Thoracic aorta (tissue), 2 donors: ENCODE measurements at regions not wholly inside any gene's neighbourhood (a gene's known extent, or its start where the extent isn't known, plus 50 kb on each side); places are given as distances from the start of the nearest gene placed in this dataset.

Experiments
- ATAC-seq: fragments of 150-250 bp; one replicate; pipeline ENCODE4 v1.8.0; 2017; ENCODE audit warnings: low read depth; ENCODE audit not compliant: insufficient number of reproducible peaks, low FRiP score
- DNase-seq: peaks from one replicate; pipeline ENCODE4 v3.0.0-alpha.2; 2020; ENCODE audit warnings: low spot score
- H3K27ac ChIP-seq, 2 donors: fragments of 200-600 bp; sonication (generic); 1 replicate in 1 of 2; 2 replicates in 1 of 2; pipeline ENCODE4 v1.5.1; 2016; ENCODE audit warnings: mild to moderate bottlenecking in 2 of 2, moderate library complexity in 2 of 2
- H3K27me3 ChIP-seq: fragments of 200-600 bp; sonication (generic); replicated peaks from 2 replicates; pipeline ENCODE4 v1.6.0; 2016; ENCODE audit warnings: mild to moderate bottlenecking; ENCODE audit not compliant: insufficient read depth
- H3K36me3 ChIP-seq: fragments of 200-600 bp; sonication (generic); one replicate; pipeline ENCODE4 v1.5.1; 2016
- H3K4me1 ChIP-seq, 2 donors: fragments of 200-600 bp; sonication (generic); 1 replicate in 1 of 2; 2 replicates in 1 of 2; pipeline versions ENCODE4 v1.5.1 to v1.6.0; 2016; ENCODE audit warnings: low read depth in 2 of 2, mild to moderate bottlenecking in 1 of 2; ENCODE audit not compliant: control insufficient read depth in 1 of 2
- H3K4me3 ChIP-seq: fragments of 200-600 bp; sonication (generic); 2 replicates; pipeline ENCODE4 v1.5.1; 2016; ENCODE audit warnings: mild to moderate bottlenecking
- H3K9me3 ChIP-seq: fragments of 200-600 bp; sonication (generic); 2 replicates; pipeline ENCODE4 v1.5.1; 2016
- TF ChIP-seq, protein P1 (sequence below): fragments of 200-600 bp; sonication (generic); IDR thresholded peaks from one replicate; pipeline ENCODE4 v1.5.1; 2019; ENCODE audit warnings: antibody characterized with exemption

DNA sequence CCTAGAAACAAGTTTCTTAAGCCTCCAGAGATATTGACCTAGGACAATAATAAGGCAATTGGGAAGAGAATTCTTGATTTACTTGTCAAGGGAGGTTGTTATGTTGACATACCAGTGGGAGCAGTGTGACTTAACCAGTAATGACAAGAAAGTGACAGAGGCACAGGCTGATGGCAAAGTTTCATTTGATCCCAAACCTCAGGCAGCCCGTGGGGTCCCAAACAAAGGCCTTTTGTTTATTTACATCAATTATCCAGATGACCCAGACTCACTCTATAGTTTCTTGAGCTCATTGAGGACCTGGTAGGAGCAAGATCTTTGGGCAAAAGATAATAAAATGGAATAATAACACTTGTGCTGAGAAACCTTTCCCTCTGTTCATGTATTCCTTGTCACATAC is 336.8 kb downstream of the ARL6IP6 start:
- TF ChIP-seq, protein P1, sequence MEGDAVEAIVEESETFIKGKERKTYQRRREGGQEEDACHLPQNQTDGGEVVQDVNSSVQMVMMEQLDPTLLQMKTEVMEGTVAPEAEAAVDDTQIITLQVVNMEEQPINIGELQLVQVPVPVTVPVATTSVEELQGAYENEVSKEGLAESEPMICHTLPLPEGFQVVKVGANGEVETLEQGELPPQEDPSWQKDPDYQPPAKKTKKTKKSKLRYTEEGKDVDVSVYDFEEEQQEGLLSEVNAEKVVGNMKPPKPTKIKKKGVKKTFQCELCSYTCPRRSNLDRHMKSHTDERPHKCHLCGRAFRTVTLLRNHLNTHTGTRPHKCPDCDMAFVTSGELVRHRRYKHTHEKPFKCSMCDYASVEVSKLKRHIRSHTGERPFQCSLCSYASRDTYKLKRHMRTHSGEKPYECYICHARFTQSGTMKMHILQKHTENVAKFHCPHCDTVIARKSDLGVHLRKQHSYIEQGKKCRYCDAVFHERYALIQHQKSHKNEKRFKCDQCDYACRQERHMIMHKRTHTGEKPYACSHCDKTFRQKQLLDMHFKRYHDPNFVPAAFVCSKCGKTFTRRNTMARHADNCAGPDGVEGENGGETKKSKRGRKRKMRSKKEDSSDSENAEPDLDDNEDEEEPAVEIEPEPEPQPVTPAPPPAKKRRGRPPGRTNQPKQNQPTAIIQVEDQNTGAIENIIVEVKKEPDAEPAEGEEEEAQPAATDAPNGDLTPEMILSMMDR: no peak
- no peak overlapping the region for H3K4me3 ChIP-seq
- ATAC-seq (no peak), DNase-seq (no peak)
- no peaks in the 10 kb centered on the region for H3K9me3 ChIP-seq
- H3K27ac ChIP-seq: no peak overlapping the region
- H3K27me3 ChIP-seq: no peaks in the 10 kb centered on the region
- no peaks in the 10 kb centered on the region for H3K36me3 ChIP-seq
- H3K4me1 ChIP-seq: no peaks in the 10 kb centered on the region

DNA sequence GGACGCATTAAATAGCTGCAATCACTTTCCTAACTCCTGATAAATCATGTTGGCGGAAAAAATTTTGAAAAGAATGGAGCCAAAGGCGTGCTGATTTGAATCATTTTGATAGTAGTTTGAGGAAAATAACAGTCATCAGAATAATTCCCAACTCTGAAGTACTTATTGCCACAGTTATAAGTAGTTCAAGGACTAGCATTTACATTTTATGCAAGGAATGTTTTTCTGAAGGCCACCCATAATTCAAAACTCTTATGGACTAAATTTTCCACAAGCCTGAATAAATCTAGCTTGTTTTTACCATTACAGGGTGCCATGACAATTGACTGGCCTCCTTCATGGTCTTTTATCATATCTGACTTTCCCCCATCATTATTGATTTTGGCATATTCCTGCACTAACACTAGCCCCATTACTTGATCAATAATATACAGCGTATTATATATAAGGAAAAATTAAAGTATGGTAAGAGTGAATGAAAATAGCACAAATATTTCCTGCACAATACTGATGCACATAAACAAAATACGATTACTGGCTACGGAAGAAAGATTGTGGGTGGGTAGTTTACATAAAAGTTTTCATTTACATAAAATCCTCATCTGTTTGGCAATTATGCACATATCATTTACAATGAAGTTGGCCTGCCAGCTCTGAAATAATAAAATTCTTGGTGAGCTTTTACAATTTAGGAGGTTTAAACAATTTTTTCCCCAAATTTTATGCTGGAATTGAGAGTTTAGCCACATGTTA is 334.6 kb downstream of the ARL6IP6 start:
- Histone ChIP-seq H3K4me1 (no peaks in the 10 kb centered on the region), H3K9me3 (no peaks in the 10 kb centered on the region), H3K27me3 (no peaks in the 10 kb centered on the region), H3K27ac (no peak overlapping the region), H3K36me3 (no peaks in the 10 kb centered on the region), H3K4me3 (no peak overlapping the region)
- DNase-seq: no peak
- ATAC-seq: no peak
- TF ChIP-seq, protein P1: no peak

- TF ChIP-seq, protein P1: no peak
- H3K4me3 ChIP-seq: no peak overlapping the region
- H3K36me3 ChIP-seq: no peaks in the 10 kb centered on the region
- H3K27me3 ChIP-seq: no peaks in the 10 kb centered on the region
- DNase-seq (no peak), ATAC-seq (no peak)
- no peaks in the 10 kb centered on the region for H3K9me3 ChIP-seq
- H3K4me1 ChIP-seq: no peaks in the 10 kb centered on the region
- no peak overlapping the region for H3K27ac ChIP-seq
Measured at GRCh38 chr2:153047220-153047619, 328.8 kb downstream of the ARL6IP6 start.

- DNase-seq (no peak), ATAC-seq (no peak)
- Histone ChIP-seq H3K4me1 (no peaks in the 10 kb centered on the region), H3K9me3 (no peaks in the 10 kb centered on the region), H3K4me3 (no peak overlapping the region), H3K27ac (no peak overlapping the region), H3K36me3 (no peaks in the 10 kb centered on the region), H3K27me3 (no peaks in the 10 kb centered on the region)
- TF ChIP-seq, protein P1: no peak
Measured at GRCh38 chr2:153043385-153043784, 325.0 kb downstream of the ARL6IP6 start.

DNA sequence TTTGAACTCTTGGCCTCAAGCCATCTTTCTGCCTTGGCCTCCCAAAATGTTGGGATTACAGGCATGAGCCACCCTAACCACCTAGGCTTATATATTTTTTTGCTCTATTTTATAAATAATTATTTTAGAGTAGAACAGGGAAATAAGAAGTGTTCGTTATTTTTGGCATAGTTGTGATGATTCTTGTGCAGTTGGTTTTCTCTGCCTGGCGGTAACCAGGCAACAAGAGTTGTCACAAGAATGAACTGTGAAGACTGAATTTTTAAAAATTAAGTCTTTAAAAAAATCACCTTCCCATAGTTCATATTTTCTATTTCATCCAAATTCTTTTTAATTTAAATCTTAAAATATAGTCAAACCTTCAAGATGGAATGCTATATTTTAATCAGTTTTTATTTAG is 310.2 kb downstream of the ARL6IP6 start:
- TF ChIP-seq, protein P1: no peak
- Histone ChIP-seq H3K4me3 (no peak overlapping the region), H3K9me3 (no peaks in the 10 kb centered on the region), H3K4me1 (no peaks in the 10 kb centered on the region), H3K36me3 (no peaks in the 10 kb centered on the region), H3K27ac (no peak overlapping the region), H3K27me3 (no peaks in the 10 kb centered on the region)
- no peak for DNase-seq
- ATAC-seq: no peak
